ENCODE measurements at regions not wholly inside any gene's neighbourhood (a gene's known extent, or its start where the extent isn't known, plus 50 kb on each side); places are given as distances from the start of the nearest gene placed in this dataset.

- TF ChIP-seq SRF (IDR thresholded peaks at IDR 0.05; ENCODE audit: low read depth) (no peak), MAX (IDR thresholded peaks at IDR 0.05) (no peak), TCF7L2 (IDR thresholded peaks at IDR 0.05; ENCODE audit: borderline replicate concordance, extremely low read depth, insufficient read depth, insufficient read length) (no peak), SIN3A (IDR thresholded peaks at IDR 0.05; ENCODE audit: low read depth) (no peak), EZH2 (IDR thresholded peaks at IDR 0.05) (no peak), POLR2A (IDR thresholded peaks at IDR 0.05; ENCODE audit: borderline replicate concordance, extremely low read depth, insufficient read depth, insufficient read length) (no peak), CTCF (IDR thresholded peaks at IDR 0.05 in 2 of 3, conservative IDR thresholded peaks at IDR 0.05 in 1 of 3; ENCODE audit: borderline replicate concordance in 1 of 3, insufficient read depth in 1 of 3, low read depth in 2 of 3, low read length in 2 of 3) (no peak), CEBPB (IDR thresholded peaks at IDR 0.05; ENCODE audit: low read depth) (no peak)
Observed at GRCh38 chr15:66625531-66625930, 59.7 kb upstream of the LCTL start.
